NCI-H1930 (cell line): ENCODE measurements at regions not wholly inside any gene's neighbourhood (a gene's known extent, or its start where the extent isn't known, plus 50 kb on each side); places are given as distances from the start of the nearest gene placed in this dataset.
"Not testable (repeated sequence)": the region's sequence is repeated elsewhere in the genome, so short reads cannot be mapped to it uniquely, and the experiment has no call there.

Experiments used
- DNase-seq, 2 experiments: peaks; one replicate each; lab custom pipeline; 2025; lab: John Stamatoyannopoulos, UW

DNA sequence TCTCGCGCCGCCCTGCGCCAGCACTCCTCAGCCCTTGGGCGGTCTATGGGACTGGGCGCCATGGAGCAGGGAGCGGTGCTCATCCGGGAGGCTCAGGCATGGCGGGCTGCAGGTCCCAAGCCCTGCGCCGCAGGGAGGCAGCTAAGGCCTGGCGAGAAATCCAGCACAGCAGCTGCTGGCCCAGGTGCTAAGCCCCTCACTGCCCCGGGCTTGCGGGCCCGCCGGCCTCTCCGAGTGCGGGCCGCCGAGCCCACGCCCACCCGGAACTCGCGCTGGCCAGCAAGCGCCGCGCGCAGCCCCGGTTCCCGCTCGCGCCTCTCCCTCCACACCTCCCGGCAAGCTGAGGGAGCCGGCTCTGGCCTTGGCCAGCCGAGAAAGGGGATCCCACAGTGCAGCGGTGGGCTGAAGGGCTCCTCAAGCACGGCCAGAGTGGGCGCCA lies 1517.2 kb downstream of the GRIK2 start:
- not testable (repeated sequence) for DNase-seq

DNA sequence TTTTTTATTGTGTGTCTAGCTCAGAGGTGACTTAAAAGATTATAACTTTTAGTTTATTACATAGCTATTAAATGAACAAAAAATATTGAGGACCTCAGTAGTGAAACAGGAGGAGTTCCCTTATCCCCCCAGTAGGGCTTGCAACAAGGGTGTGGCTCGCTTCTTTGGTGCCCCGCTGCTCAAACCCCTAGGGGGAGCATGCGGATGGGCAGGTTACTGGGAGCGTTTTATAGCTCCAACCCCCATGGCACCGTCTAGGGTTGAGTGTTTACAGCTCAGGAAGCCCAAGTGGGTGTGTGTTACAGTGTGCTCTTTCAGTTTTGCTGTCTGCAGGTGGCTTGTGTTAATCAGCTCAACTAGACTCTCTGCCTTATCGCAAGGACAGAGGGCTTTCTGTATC lies 1513.7 kb downstream of the GRIK2 start:
- no peak for DNase-seq

DNA sequence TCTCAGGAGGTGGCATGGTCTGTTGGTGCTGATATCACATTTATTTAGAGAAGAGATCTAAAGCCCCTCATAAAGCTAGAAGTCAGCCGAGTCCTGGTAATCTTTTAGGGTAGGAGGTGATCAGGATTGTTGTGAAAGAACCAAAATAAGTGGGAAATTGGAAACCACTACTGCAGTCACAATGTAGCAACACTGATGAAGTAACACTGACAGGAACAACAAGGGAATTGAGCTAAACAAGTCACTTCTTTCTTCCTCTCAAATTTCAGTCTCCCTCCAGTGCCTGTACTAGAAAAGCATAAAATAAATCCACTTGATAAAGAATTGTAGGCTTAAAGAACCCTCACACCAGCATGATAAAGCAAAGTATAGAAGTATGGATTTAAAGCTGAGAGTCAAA lies 1509.0 kb downstream of the GRIK2 start:
- DNase-seq = no peak

- no peak for DNase-seq
Measured at GRCh38 chr6:102895683-102896082, 1502.2 kb downstream of the GRIK2 start.

GRCh38 chr6:102885165-102885564 lies 1491.7 kb downstream of the GRIK2 start:
- DNase-seq = no peak

DNA sequence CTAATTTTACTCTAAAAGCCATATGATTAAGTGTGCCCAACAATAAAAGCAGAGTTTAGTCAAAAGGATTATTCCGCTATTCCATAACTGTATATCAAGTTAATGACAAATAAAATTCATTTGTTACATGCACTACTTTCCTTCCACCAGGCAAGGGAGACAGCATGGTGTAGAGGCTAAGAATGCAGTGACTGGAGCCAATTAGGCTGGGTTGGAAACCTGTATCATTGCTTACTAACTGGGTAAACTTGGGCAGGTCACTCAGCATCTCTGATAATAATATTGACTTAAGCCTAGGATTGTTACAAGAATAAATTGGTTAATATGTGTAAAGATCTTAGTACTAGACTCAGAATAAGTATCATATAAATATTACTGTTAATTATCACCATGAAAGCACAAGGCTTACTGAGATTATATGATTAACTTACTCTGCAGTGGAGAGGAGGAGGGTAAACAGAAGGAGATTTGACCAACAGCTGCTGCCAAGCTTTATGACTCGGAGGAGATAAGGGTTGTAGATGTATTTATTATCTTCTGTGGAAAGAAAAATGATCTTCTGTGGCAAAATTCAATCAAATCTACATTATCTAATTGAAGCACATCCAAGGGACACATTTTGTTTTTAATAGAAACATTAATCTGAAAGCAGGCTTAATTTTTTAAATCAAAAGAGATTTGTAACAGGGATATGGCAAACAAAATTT lies 1459.9 kb downstream of the GRIK2 start:
- peak in 1 of 2 experiments; percentile 1 for DNase-seq

GRCh38 chr6:102848796-102849195 lies 1455.3 kb downstream of the GRIK2 start:
- no peak for DNase-seq

GRCh38 chr6:102848210-102848609 lies 1454.7 kb downstream of the GRIK2 start:
- DNase-seq = no peak

- DNase-seq = no peak
Measured at GRCh38 chr6:102841060-102841459, 1447.6 kb downstream of the GRIK2 start.

- no peak for DNase-seq
Measured at GRCh38 chr6:102832021-102832420, 1438.5 kb downstream of the GRIK2 start.

- no peak for DNase-seq
Measured at GRCh38 chr6:102820098-102820497, 1426.6 kb downstream of the GRIK2 start.

- DNase-seq = no peak
Measured at GRCh38 chr6:102815207-102815606, 1421.7 kb downstream of the GRIK2 start.

- DNase-seq = no peak
Measured at GRCh38 chr6:102813489-102814275, 1420.2 kb downstream of the GRIK2 start.

DNA sequence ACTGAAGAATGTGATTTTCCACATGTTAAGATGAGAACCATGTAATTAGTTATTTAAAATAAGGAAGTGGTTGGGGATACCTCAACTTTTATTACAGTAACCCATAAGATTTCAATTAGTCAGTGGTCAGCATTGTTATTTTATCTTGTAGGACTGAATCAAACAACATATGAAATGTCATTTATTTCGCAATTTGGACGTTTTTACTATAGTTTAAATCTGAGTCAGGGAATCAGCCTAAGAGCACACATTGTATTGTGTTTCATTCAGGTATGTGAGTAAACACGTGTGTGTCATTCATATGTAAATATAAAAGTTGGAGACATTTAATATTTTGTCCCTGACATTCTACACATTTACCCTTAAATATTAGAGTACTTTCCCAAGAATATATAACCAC lies 1418.7 kb downstream of the GRIK2 start:
- no peak for DNase-seq

GRCh38 chr6:102808944-102809505 lies 1415.5 kb downstream of the GRIK2 start:
- DNase-seq = not testable (repeated sequence)

DNA sequence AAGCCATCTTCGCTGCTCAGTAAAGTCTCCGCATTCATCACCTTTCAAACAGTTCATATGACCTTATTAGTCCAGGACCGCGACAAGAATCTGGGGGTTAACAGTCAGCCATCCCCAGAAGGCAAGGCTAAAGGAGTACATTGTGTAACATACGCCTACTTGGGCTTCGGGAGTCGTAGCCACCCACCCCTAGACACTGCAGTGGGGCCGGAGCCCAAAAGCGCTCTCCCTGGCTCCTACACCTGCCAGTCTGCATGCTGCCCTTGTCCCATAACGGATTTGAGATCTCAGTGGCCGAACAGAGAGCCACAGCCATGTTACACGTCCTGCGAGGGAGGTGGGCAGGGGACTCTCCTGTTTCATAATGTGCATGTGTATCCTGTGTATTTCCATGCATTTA lies 1405.5 kb downstream of the GRIK2 start:
- no peak for DNase-seq

- DNase-seq = peak in 1 of 2 experiments; percentile 21
Measured at GRCh38 chr6:102798636-102799035, 1405.1 kb downstream of the GRIK2 start.

DNA sequence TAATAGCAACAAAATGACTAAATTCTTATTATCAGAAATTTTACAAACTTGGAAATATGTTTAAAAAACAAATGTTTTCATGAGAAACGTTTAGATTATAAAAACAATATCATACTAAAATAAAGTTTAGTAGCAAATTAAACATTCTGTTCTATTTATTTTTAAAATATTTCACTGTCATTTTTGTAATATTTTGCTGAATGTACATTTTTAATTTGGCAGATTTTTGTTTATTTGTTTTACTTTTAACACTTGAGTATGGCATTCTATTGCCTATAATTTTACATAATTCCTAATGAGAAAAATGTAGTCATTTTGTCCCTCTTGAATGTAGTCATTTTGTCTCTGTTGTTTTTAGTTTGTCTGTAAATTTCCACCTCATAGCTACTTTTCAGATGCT lies 1400.2 kb downstream of the GRIK2 start:
- DNase-seq = no peak

DNA sequence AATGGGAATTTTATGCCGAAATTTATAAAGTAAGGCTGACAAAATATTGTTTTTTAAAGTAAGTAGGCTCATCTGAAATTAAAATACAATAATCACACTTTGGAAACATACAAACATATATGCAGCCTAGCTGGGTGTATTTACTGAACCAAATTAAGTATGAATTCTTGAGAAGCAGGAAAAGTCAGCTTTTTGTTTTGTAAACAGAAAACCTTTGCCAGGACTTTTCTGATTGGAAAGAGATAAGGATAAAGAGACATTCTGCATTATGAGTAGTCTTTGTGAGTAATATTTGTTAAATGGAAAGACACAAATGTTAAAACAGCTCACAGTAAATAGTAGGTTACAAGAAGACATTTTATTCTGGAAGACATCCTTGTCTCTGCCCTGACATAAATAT lies 1380.8 kb downstream of the GRIK2 start:
- no peak for DNase-seq

GRCh38 chr6:102773636-102774035 lies 1380.1 kb downstream of the GRIK2 start:
- no peak for DNase-seq

- DNase-seq = no peak
Measured at GRCh38 chr6:102766963-102767362, 1373.5 kb downstream of the GRIK2 start.

DNA sequence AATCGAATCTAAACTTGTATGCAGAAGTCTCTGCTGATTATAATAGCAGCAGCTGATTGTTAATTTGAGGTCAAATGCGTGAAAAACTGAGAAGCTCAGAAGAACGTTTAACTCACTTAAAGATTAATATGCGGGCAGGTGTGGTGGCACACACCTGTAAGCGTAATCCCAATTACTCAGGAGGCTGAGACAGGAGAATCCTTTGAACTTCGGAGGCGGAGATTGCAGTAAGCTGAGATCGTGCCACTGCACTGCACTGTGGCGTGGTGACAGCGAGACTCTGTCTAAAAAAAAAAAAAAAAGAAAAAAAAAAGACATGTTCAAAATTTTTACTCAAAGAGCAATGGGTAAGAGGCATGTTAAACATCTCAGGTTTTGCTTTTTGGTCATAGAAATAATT lies 1370.8 kb downstream of the GRIK2 start:
- no peak for DNase-seq

GRCh38 chr6:102763891-102764290 lies 1370.4 kb downstream of the GRIK2 start:
- DNase-seq = no peak
